C4-2B (cell line): ENCODE measurements at regions not wholly inside any gene's neighbourhood (a gene's known extent, or its start where the extent isn't known, plus 50 kb on each side); places are given as distances from the start of the nearest gene placed in this dataset.

Experiments used
- CTCF ChIP-seq: fragments of 450-650 bp; conservative IDR thresholded peaks from 2 replicates; pipeline ENCODE4 v1.5.1; 2017; ENCODE audit warnings: mild to moderate bottlenecking
- ZFX ChIP-seq: fragments of 450-650 bp; IDR thresholded peaks from 2 replicates; pipeline ENCODE4 v1.6.1; 2017

- TF ChIP-seq CTCF (no peak), ZFX (no peak)
Measured at GRCh38 chr5:89524785-89525184, 641.8 kb upstream of the MEF2C start.
